Gastroesophageal sphincter (tissue), 4 donors: ENCODE measurements at regions not wholly inside any gene's neighbourhood (a gene's known extent, or its start where the extent isn't known, plus 50 kb on each side); places are given as distances from the start of the nearest gene placed in this dataset.
A peak's percentile ranks its signal among the peaks of the same experiment; 100 is the strongest.
"Not testable (repeated sequence)": the region's sequence is repeated elsewhere in the genome, so short reads cannot be mapped to it uniquely, and the experiment has no call there.

Experiments used
- ATAC-seq: fragments of 150-250 bp; one replicate; pipeline ENCODE4 v1.9.1; 2016; ENCODE audit warnings: mild to moderate bottlenecking, moderate library complexity
- H3K27ac ChIP-seq, 4 donors: fragments of 200-600 bp; sonication (generic) in 3 of 4; 1 replicate in 3 of 4; 2 replicates in 1 of 4; pipeline ENCODE4 v1.5.1; 2016 to 2019
- H3K27me3 ChIP-seq: fragments of 200-600 bp; sonication (generic); one replicate; pipeline ENCODE4 v1.5.1; 2019
- H3K36me3 ChIP-seq, 2 donors: fragments of 200-600 bp; sonication (generic); one replicate each; pipeline ENCODE4 v1.5.1; 2019; ENCODE audit warnings: control low read depth in 1 of 2
- H3K4me1 ChIP-seq, 3 donors: fragments of 200-600 bp; sonication (generic); 1 replicate in 2 of 3; 2 replicates in 1 of 3; pipeline ENCODE4 v1.5.1; 2016 to 2019; ENCODE audit warnings: control low read depth in 2 of 3
- H3K4me3 ChIP-seq, 2 donors: fragments of 200-600 bp; sonication (generic); one replicate each; pipeline ENCODE4 v1.5.1; 2019; ENCODE audit warnings: mild to moderate bottlenecking in 1 of 2, moderate library complexity in 1 of 2
- H3K9me3 ChIP-seq, 3 donors: fragments of 200-600 bp; sonication (generic); one replicate each; pipeline ENCODE4 v1.5.1; 2017 to 2019; ENCODE audit warnings: control low read depth in 2 of 3
- EP300 ChIP-seq: sonication (generic); formaldehyde crosslinking; IDR thresholded peaks from one replicate; pipeline ENCODE4 v1.6.1; 2017; ENCODE audit warnings: antibody characterized with exemption, mild to moderate bottlenecking
- POLR2A ChIP-seq, 2 donors: fragments of 450-650 bp; IDR thresholded peaks; one replicate each; pipeline ENCODE4 v1.6.1; 2017; ENCODE audit warnings: antibody characterized with exemption in 2 of 2, mild to moderate bottlenecking in 2 of 2, moderate library complexity in 1 of 2
- POLR2AphosphoS5 ChIP-seq: sonication (generic); formaldehyde crosslinking; IDR thresholded peaks from one replicate; pipeline ENCODE4 v1.6.1; 2017; ENCODE audit warnings: antibody characterized with exemption
- WGBS, 2 donors: methylation state at CpG; one replicate each; pipeline ENCODE4 v1.1.5; 2018; ENCODE audit warnings: low coverage in 1 of 2; 5-methylcytosine and 5-hydroxymethylcytosine counted together
- TF ChIP-seq, protein P1 (sequence below), 4 experiments: fragments of 200-600 bp in 2 of 4; fragments of 450-650 bp in 2 of 4; sonication (generic) in 1 of 4; IDR thresholded peaks; one replicate each; pipeline ENCODE4 v1.5.1; 2017 to 2019; ENCODE audit warnings: antibody characterized with exemption in 4 of 4, mild to moderate bottlenecking in 2 of 4, moderate library complexity in 2 of 4

DNA sequence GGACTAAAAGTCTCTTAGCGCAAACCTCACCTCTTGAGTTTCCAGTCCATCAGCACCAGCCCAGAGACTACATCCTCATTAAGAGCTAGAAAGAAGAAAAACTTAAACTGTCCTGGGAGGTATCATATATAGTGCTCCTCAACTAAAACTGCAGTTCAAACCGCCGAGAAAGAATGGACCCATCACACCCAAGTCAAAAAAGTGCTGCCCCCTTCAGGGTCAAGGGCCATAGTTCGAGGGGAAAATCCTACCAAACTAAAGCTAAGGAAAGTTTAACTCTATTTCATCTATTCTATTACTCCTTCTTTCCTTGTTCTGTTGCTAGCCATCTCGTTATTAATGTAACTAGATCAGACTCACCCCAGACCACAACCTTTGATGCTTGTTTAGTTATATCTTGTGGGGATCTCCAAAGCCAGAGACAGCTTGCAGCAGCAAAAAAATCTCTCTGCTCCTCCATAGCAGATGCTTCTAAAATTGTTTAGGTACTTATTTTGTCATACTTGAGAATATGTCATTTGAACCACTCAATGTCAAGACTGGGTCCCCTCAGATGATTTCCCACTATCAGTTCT is 134.5 kb upstream of the RMP24 start:
- TF ChIP-seq POLR2A (IDR thresholded peaks at IDR 0.05) (no peak), POLR2AphosphoS5 (no peak), EP300 (no peak)
- TF ChIP-seq, protein P1, sequence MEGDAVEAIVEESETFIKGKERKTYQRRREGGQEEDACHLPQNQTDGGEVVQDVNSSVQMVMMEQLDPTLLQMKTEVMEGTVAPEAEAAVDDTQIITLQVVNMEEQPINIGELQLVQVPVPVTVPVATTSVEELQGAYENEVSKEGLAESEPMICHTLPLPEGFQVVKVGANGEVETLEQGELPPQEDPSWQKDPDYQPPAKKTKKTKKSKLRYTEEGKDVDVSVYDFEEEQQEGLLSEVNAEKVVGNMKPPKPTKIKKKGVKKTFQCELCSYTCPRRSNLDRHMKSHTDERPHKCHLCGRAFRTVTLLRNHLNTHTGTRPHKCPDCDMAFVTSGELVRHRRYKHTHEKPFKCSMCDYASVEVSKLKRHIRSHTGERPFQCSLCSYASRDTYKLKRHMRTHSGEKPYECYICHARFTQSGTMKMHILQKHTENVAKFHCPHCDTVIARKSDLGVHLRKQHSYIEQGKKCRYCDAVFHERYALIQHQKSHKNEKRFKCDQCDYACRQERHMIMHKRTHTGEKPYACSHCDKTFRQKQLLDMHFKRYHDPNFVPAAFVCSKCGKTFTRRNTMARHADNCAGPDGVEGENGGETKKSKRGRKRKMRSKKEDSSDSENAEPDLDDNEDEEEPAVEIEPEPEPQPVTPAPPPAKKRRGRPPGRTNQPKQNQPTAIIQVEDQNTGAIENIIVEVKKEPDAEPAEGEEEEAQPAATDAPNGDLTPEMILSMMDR (IDR thresholded peaks at IDR 0.05), result no peak
- Histone ChIP-seq H3K4me3 (no peak overlapping the region), H3K27ac (no peak overlapping the region), H3K9me3 (no peaks in the 10 kb centered on the region), H3K36me3 (no peaks in the 10 kb centered on the region), H3K4me1 (peaks cover 0 to 26% (median 2%) of the 10 kb centered on the region in 3 donors), H3K27me3 (no peaks in the 10 kb centered on the region)
- no peak for ATAC-seq
- WGBS, 2 donors, result 92 to 95% methylated on average over 5 of the region's 5 CpGs

DNA sequence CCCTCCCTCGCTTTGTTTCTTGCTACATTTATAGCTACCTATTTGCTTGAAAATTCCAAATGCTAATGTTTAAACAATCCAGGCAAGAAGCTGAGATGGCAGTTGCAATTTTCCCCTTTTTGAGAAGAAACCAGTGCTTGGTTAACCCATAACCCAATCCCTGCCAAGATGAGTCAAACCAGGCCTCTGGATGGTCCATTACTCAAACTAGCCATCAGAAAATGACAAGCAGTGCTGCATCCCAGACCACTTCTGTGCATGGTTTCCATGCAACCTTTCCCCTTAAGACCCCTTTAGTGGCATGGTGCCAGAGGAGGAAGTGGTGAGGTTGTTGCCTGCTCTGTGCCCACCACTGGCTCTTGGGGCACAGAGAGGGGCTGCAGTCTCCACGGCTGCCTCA is 131.2 kb upstream of the RMP24 start:
- peaks cover 0 to 25% (median 2%) of the 10 kb centered on the region in 3 donors for H3K4me1 ChIP-seq
- H3K27me3 ChIP-seq, result no peaks in the 10 kb centered on the region
- no peak for TF ChIP-seq POLR2AphosphoS5
- TF ChIP-seq, protein P1 (IDR thresholded peaks at IDR 0.05), result no peak
- no peak overlapping the region for H3K4me3 ChIP-seq
- WGBS, 2 donors, result 78 to 100% methylated on average over 1 of the region's 2 CpGs
- peak overlapping the region in 3 of 4 donors; percentile 43 to 65 (median 53) for H3K27ac ChIP-seq
- H3K36me3 ChIP-seq, result no peaks in the 10 kb centered on the region
- no peak for ATAC-seq
- H3K9me3 ChIP-seq, result no peaks in the 10 kb centered on the region

DNA sequence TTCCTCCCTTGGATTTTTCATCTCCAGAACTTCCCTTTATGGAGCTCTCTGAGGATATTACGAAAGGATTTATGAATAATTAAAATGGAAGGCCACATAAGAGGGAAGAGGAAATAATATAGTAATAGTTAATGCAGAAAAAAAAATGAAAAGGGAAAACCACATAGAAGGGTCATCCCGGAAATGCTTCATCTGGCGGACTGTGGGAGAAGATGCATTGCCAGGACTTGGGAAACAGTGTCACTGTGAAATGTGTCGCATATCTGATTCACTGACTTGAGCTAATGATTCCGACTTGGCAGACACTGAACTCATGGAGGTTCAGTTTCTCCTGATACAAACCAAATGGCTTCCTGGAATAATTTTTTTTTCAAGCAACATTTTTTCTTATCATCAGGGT is 129.9 kb upstream of the RMP24 start:
- TF ChIP-seq POLR2A (IDR thresholded peaks at IDR 0.05) (no peak), EP300 (no peak), POLR2AphosphoS5 (no peak)
- TF ChIP-seq, protein P1 (IDR thresholded peaks at IDR 0.05), result no peak
- no peaks in the 10 kb centered on the region for H3K27me3 ChIP-seq
- peak overlapping the region; percentile 24 to 65 (median 41) for H3K27ac ChIP-seq
- no peak for ATAC-seq
- no peaks in the 10 kb centered on the region for H3K36me3 ChIP-seq
- H3K4me3 ChIP-seq, result no peak overlapping the region
- WGBS, 2 donors, result 45 to 69% methylated on average over 5 of the region's 5 CpGs
- H3K4me1 ChIP-seq, result peaks cover 0 to 17% (median 2%) of the 10 kb centered on the region in 3 donors
- H3K9me3 ChIP-seq, result no peaks in the 10 kb centered on the region

DNA sequence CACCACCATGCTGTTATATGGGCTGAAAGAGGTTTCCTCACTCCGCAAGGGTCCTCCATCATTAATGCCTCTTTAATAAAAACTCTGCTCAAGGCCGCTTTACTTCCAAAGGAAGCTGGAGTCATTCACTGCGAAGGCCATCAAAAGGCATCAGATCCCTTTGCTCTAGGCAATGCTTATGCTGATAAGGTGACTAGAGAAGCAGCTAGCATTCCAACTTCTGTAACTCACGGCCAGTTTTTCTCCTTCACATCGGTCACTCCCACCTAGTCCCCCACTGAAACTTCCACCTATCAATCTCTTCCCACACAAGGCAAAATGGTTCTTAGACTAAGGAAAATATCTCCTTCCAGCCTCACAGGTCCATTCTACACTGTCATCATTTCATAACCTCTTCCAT is 124.2 kb upstream of the RMP24 start:
- 73% methylated on average over 4 to 5 of the region's 5 CpGs for WGBS, 2 donors
- not testable (repeated sequence) for H3K27me3 ChIP-seq, H3K4me3 ChIP-seq, H3K9me3 ChIP-seq, ATAC-seq, H3K27ac ChIP-seq, H3K36me3 ChIP-seq
- peaks cover 0 to 22% (median 0%) of the 10 kb centered on the region in 3 donors for H3K4me1 ChIP-seq

DNA sequence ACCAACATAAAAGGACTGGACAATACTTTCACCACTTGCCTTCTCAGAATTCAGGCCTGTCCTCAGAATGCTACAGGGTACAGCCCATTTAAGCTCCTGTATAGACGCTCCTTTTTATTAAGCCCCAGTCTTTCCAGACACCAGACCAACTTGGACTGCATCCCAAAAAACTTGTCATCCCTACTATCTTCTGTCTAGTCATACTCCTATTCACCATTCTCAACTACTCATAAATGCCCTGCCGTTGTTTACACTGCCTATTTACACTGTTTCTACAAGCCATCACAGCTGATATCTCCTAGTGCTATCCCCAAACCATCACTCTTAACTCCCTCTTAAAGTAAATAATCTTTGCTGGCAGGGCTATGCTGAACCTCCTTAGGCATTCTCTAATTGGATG is 123.2 kb upstream of the RMP24 start:
- H3K4me1 ChIP-seq, result peaks cover 0 to 30% (median 4%) of the 10 kb centered on the region in 3 donors
- H3K27me3 ChIP-seq, H3K36me3 ChIP-seq, H3K27ac ChIP-seq, ATAC-seq, H3K4me3 ChIP-seq, H3K9me3 ChIP-seq: not testable (repeated sequence)
- 42 to 66% methylated on average over 2 of the region's 2 CpGs for WGBS, 2 donors

DNA sequence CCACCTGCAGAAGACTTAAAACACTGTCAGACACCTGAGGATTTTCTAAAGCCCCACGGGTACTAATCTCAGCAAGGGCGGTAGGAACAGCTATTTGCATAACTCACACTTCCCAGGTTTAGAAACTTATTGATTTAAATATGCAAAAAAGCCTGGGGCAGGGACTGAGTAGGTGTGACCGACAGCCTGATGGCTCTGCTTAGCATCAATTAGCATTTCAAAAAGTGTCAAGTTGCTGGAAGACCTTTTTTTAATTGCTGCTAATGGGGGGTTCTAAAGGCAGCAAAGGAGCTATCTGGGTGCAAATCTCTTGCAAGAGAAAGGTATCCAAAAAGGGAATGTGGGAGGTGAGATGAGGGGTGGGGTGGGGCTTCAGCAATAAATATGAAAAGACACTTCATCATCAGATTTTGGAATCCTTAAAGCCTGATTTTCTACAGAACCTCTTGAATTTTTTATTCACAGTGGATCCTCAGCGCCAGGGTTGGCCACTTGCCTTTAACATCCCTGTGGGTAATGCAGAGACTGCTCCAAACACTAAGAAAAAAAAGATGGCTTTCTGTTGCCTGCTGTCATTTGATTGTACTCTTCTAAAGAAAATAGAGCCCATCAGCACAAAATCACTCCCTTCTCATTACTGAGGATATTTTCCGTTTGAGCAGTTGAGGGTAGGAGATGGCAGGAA is 121.1 kb upstream of the RMP24 start:
- 32 to 33% methylated on average over 4 to 5 of the region's 5 CpGs for WGBS, 2 donors
- no peak overlapping the region for H3K27ac ChIP-seq
- no peak for ATAC-seq
- peaks cover 0 to 2% (median 0%) of the 10 kb centered on the region in 3 donors for H3K9me3 ChIP-seq
- H3K36me3 ChIP-seq, result no peaks in the 10 kb centered on the region
- H3K4me1 ChIP-seq, result peaks cover 0 to 30% (median 4%) of the 10 kb centered on the region in 3 donors
- no peaks in the 10 kb centered on the region for H3K27me3 ChIP-seq
- H3K4me3 ChIP-seq, result no peak overlapping the region
- TF ChIP-seq, protein P1 (IDR thresholded peaks at IDR 0.05), result no peak
- no peak for TF ChIP-seq POLR2AphosphoS5
